ENCODE measurements at regions not wholly inside any gene's neighbourhood (a gene's known extent, or its start where the extent isn't known, plus 50 kb on each side); places are given as distances from the start of the nearest gene placed in this dataset.

DNA sequence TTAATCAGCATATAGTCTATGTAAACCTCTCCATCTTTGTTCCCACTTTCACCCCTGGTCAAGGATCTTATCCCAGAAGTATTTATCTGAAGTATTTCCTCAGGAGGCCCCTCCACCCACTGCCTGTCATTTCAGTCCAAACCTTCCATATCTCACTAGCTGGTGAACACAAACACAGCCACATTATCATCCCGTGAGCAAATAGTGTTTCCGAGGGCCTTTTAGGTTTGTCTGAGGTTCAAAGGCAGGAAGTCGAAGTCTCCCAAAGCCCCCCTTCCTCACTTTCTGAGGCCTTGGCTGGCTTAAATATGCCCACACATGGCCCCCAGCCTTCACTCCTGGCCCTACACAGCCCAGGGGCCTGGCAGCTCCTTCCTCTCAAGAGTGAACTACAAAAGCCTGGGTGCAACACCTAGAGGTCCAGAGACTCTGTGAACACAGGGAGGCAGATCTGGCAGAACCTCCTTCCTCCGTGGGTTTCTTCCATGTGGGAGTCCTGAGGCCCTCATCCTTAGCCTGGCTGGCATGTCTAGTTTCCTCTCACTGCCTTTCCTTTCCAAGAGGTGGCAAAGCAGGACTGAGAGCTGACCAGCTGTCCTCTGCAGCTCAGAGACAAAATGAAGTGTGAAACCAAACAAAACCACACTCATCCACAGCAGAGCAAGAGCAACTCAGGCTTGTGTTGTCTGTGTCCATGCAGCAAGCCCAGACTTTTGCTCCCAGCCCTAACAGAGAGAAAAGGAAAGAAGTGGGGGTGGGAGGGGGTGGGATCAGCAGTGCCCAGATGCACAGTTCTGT, 264.2 kb downstream of the SS18 start:
- in situ Hi-C loops (cut with HindIII; ENCODE audit: low pct_unique_long_range_greater_than_20kb, low sequenced_read_pairs) = no loop called here
- no peak for DNase-seq (ENCODE audit: low read depth, low spot score)

DNA sequence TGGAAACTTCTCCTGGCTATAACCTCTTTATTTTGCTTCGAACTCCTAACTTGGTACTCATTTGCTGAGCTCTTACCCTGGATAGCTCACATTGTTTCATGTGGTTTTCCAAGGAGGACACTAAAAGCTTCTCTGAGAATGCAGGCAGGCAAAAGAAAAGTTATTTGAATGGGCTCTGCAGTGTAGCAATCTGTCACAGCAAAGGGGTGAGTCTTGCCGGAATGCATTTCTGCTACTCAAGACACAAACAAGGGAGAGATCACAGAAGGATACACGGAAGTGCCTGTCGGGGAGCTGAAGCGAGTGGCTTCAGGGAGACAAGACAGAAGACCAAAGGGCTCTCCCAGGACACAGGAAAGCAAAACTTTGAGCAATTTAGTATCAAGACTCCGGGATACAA, 265.4 kb downstream of the SS18 start:
- in situ Hi-C loops (cut with HindIII; ENCODE audit: low pct_unique_long_range_greater_than_20kb, low sequenced_read_pairs) = no loop called here
- no peak for DNase-seq (ENCODE audit: low read depth, low spot score)

DNA sequence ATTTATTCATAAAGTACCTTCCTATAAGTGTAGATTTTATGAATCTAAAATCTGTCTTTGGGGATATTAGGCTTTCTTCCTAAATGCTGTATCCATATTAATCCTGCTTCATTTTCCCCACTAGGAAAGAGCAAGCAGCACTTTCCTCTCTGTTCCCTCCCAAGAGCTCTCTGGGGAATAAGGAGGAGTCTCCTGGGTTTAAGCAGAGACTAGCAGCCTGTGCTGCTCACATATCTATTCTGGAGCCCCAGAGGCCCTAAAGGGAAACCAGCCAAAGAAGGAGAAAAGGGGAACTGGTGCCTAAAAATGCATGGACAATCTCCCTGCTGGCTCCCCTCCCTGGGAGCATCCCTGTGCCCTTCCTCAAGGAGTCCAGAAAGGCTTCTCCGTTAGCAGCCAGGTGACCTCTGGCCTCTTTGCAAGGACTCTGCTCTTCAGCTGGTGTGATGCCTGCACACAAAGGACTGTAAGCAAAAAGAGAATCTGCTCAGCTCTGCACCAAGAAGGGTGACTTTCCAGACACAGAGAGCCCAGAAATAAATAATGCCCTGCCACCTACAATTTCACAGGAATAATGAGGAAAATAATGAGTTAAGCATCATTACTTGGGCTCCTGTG, 270.6 kb downstream of the SS18 start:
- in situ Hi-C loops (cut with HindIII; ENCODE audit: low pct_unique_long_range_greater_than_20kb, low sequenced_read_pairs) = no loop called here

DNA sequence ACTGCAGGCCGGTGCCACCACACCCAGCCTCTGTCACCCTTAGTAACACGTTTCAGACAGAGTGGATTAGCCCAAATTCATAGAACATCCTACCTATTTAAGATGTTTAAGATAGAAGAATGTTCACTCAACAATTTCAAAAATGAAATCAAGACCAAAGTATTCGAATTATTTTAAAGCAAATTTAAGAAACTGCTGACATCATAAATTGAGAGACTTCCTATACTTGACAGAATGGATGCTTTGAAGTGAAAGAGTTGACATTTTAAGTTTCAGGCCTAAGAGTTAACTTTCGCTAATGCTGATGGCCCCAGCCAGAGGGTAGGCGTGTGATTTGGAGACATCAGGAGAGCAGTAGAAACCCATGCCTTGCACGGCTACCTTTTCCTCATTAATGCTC, 271.9 kb downstream of the SS18 start:
- no peak for DNase-seq (ENCODE audit: low read depth, low spot score)
- in situ Hi-C loops (cut with HindIII; ENCODE audit: low pct_unique_long_range_greater_than_20kb, low sequenced_read_pairs) = no loop called here

More for the DNA sequence above, 270.6 kb downstream of the SS18 start:
- DNase-seq (ENCODE audit: low read depth, low spot score) = no peak

DNA sequence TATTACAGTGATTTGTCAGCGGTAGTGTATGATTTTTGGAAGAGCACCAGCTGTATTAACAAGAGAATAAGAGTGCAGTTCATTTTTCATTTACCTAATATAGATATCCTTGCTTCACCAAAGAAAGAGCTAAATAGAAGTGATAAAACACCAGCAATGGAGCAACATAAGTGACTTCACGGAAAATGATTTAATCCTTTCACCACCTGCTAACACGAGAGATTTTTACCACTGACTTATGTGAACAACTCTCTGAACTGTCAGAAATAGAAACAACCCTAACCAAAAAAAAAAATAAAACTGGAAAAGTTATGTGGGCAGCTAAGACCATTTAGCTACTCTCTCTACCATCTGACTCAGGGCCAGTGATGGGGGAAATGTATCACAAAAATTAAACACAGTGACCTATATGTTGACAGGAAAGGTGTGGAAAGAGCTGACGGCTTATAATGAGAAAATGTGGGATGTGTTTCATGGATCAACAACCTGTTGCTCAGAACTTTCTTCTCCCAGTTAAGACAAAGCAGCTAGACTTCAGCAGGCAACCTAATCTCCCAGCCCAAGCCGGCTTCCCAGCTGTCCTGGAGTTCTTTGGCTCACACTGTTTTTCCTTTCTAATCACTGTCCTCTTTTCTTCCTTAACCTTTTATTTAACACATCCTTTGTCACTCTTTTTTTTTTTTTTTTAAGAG, 272.7 kb downstream of the SS18 start:
- no peak for DNase-seq (ENCODE audit: low read depth, low spot score)
- in situ Hi-C loops (cut with HindIII; ENCODE audit: low pct_unique_long_range_greater_than_20kb, low sequenced_read_pairs) = no loop called here

DNA sequence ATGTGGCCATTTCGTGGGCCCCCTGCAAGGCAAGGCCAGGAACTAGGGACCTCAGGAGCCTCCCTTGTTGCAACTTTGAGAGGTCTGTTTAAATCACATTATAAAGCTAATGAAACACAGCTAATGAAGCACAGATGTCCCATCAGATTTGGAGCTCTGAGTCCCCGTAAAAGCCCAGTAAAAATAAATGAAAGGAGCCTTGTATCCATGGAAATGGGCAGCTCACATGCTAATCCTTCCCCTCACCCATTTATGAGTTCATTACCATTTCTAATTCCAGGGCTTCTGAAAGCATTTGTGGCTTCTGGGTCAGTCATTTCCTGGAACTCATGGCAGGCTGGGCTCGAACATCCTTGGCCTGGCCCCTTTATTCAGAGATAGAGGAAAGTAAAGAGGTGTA, 274.8 kb downstream of the SS18 start:
- DNase-seq (ENCODE audit: low read depth, low spot score) = no peak
- in situ Hi-C loops (cut with HindIII; ENCODE audit: low pct_unique_long_range_greater_than_20kb, low sequenced_read_pairs) = no loop called here

DNA sequence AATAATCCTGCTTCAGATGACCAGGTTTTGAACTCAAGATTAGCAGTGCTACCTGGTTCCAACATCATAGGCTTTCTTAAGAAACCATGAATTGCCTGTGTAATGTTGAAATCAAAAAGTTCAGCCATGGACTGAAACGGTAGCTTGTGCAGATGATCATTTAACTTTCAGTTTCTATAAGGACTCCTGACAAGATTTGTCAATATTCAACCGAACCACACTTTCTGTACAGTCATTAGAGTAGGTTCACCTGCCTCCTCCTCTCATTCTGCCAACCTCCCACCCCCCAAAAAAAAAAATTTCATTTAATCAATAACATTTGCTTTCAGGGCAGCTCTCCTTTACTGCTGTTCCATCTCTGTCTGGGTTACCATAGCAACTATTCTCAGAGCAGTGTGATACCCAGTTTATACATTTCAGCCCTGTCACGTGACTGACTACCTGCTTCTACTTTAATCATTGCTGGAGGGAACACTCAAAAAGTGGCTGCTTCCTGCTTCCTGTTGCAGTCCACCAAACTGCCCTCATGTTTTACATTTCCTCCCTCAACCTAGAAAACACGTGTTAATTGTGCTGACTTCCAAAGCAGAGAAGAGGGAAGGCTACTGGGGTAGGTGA, 275.5 kb downstream of the SS18 start:
- in situ Hi-C loops (cut with HindIII; ENCODE audit: low pct_unique_long_range_greater_than_20kb, low sequenced_read_pairs) = no loop called here
- no peak for DNase-seq (ENCODE audit: low read depth, low spot score)

DNA sequence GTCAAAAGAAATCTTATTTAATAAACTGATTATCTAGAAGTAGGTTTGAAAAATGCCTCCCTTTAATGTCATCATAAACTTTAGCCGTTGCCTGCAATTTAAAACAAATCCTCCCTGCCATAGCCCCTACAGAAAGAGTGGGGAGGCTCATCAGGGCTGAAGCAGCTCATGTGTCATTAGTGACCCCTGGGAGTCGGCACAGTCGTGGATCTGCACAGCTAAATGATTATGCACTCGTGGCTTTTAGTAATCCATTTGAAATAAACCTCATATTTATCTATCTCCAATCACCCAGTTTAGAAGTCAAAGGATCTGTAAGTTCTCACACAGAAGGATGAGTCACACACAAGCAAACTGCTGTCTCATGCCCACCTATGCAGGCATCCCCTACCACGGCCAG, 277.3 kb downstream of the SS18 start:
- no peak for DNase-seq (ENCODE audit: low read depth, low spot score)
- in situ Hi-C loops (cut with HindIII; ENCODE audit: low pct_unique_long_range_greater_than_20kb, low sequenced_read_pairs) = no loop called here

DNA sequence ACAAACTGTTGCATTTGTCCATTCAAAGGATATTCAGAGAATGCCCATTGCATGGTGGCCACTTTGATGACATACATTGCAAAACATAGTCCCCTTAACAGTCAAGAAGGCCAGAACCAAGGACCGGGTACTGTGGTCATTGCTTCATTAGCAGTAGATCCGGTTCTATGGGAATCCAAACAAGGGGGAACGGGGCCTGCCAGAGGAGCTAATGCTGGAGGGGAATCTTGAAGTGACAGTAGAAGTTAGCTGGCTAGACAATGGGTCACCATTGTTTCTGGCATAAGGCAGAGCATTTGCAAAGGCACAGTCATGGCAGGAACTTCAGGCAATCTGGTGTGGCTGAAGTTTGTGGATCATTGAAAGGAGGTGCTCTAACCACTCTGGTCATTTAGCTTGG, 279.7 kb downstream of the SS18 start:
- in situ Hi-C loops (cut with HindIII; ENCODE audit: low pct_unique_long_range_greater_than_20kb, low sequenced_read_pairs) = no loop called here
- DNase-seq (ENCODE audit: low read depth, low spot score) = no peak

DNA sequence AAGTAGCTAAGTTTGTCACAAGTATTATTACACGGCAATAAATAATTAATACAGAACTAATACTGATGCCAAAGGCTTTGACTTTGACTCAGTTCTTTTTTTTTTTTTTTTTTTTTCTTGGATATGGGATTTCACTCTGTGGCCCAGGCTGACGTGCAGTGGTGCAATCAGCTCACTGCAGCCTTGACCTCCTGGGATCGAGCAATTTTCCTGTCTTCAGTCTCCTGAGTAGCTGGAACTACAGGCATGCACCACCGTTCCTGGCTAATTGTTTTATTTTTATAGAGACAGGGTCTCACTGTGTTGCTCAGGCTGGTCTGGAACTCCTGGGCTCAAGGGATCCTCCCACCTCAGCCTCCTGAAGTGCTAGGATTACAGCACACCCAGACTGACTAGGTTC, 284.5 kb downstream of the SS18 start:
- no peak for DNase-seq (ENCODE audit: low read depth, low spot score)
- in situ Hi-C loops (cut with HindIII; ENCODE audit: low pct_unique_long_range_greater_than_20kb, low sequenced_read_pairs) = no loop called here

DNA sequence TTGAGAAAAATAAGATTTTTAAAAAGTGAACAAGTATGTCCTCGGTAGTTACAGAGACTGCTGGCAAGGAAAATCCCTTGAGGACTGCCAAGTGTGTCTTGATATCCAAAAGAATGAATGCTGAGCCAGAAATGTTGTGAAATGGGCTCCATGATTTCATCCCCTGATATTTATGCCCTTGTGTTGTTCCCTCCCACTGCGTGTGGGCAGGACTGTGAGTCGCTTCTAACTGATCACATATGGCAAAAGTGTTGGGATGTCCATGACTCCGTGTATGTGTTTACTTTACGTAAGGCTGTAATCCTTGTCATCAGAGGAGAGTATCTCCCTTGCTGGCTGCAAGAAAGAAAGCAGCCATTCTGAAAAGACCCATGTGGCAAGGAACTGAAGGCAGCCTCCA, 285.1 kb downstream of the SS18 start:
- in situ Hi-C loops (cut with HindIII; ENCODE audit: low pct_unique_long_range_greater_than_20kb, low sequenced_read_pairs) = no loop called here

DNA sequence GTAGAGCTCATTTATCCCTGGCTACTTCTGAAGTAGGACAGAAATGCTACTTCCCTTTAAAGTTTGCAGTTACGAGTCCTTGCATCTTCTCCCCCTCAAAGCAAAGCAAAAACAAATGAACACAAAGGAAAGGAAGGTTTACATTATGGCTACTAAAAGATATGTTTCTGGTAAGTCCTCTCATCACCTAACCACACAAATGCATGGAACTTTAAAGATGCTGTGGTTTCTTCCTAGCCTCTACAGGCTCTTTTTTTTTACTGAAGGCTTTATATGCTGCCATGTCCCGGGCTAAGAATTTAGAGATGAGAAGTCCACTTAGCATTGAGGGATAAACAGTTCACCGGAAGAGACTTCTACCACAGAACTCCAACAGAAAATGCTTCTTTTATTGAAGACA, 291.2 kb downstream of the SS18 start:
- in situ Hi-C loops (cut with HindIII; ENCODE audit: low pct_unique_long_range_greater_than_20kb, low sequenced_read_pairs) = no loop called here
- DNase-seq (ENCODE audit: low read depth, low spot score) = no peak

More for the DNA sequence above, 285.1 kb downstream of the SS18 start:
- DNase-seq (ENCODE audit: low read depth, low spot score) = no peak

DNA sequence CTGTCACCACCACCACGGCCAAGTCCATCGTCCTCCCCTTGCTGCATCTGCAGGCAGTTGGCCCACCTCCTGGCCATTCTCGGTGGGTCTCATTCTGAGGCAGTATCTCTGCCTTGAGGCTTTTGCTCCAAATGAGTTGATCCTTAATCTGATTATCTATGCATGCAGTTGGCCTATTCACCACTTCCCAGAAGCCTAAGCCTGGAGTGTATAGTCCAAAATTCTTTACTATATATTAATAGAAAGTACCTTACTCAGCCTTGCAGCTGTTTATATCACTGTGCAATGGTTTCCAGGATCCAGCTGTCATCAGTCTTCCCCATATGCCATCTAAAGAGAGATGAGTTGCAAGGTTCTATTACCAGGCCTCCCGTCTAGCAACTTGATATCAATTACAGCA, 292.4 kb downstream of the SS18 start:
- DNase-seq (ENCODE audit: low read depth, low spot score) = no peak
- in situ Hi-C loops (cut with HindIII; ENCODE audit: low pct_unique_long_range_greater_than_20kb, low sequenced_read_pairs) = no loop called here

DNA sequence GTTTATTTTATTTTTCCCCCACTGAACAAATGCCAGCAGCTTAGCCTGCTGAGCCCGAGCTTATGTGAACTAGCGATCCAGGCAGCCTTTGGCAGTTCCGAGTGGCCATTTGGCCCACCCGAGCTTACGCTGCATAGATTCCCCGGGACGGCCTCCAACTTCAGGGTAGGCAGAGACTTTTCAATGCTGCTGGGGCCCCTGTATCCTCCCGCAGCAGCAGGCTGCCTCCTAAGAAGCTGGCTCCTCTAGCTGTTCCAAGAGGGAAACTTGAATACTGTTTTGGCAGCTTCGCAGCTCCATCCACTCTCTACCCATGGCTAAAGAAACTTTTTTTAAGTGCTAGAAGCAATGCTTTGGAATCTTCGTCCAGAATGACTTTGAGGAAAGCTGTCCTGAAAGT, 295.2 kb downstream of the SS18 start:
- in situ Hi-C loops (cut with HindIII; ENCODE audit: low pct_unique_long_range_greater_than_20kb, low sequenced_read_pairs) = no loop called here
- no peak for DNase-seq (ENCODE audit: low read depth, low spot score)

DNA sequence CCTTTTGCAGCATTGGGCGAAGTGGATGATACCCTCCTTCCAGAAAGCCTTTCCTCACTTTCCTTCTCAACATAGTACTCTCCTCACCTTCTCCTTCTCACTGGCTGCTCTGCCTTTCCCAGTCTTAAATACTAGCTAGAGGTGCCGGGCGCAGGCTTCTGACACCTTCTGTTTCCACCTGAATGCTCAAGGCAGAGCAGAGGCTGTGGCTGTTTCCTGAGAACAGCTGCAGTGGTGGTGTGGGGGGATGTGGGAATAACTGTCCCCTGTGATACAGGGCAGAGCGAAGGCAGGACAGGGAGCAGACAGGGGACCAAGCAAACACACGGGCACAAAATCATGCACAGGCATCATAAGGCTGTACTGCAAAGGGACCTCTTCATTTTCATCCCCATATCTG, 303.1 kb downstream of the SS18 start:
- no peak for DNase-seq (ENCODE audit: low read depth, low spot score)
- in situ Hi-C loops (cut with HindIII; ENCODE audit: low pct_unique_long_range_greater_than_20kb, low sequenced_read_pairs) = no loop called here

DNA sequence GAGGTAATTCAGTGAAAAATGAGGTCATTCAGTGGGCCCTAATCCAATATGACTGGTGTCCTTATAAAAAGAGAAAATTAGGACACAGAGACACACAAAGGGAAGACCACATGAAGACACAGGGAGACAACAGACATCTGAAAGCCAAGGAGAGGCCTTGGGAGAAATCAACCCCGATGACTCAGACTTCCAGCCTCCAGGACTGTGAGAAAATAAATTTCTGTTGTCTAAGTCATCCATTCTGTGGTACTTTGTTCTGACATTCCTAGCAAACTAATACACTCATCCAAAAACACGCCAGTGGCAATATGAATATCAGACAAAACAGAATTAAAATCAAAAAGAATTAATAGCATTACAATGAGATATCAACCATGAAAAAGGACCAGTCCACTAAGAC, 303.7 kb downstream of the SS18 start:
- DNase-seq (ENCODE audit: low read depth, low spot score) = no peak
- in situ Hi-C loops (cut with HindIII; ENCODE audit: low pct_unique_long_range_greater_than_20kb, low sequenced_read_pairs) = no loop called here

DNA sequence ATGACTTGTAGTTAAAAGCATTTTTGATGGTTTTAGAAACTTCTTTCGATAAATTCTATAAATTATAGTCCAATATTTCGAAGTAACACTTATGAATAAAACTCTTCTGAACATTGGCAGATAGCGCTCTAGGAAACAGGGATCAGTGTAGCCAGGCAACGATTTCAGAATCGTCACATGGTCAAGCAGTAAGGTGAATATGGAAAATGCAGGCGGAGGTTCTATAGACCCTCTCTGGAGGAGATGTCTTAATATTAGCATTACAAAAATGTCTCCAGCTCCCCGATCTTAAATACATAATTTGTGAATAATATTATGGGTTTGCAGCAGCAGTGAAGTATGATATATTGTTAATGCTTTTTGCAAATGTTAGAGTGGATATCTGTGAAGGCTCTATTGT, 310.3 kb downstream of the SS18 start:
- DNase-seq (ENCODE audit: low read depth, low spot score) = no peak
- in situ Hi-C loops (cut with HindIII; ENCODE audit: low pct_unique_long_range_greater_than_20kb, low sequenced_read_pairs) = no loop called here

DNA sequence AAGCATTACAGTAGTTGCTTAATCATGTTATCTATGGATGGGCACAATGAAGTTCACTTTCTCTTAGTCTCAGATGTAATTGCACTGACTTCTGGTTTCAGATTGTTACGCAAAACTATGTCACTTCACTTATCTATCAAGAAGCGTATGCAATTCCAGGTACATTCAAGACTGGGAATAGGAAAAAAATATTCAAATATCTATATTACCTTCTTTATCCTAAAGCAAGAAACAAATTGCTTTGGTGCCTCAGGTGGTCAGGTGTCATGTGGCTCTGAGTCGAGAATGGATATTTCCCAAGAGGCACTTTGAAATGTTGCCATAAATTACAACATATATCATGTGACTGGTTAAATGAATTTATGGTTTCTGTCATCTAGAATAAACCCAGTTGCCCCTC, 318.6 kb downstream of the SS18 start:
- in situ Hi-C loops (cut with HindIII; ENCODE audit: low pct_unique_long_range_greater_than_20kb, low sequenced_read_pairs) = no loop called here
- DNase-seq (ENCODE audit: low read depth, low spot score) = no peak

DNA sequence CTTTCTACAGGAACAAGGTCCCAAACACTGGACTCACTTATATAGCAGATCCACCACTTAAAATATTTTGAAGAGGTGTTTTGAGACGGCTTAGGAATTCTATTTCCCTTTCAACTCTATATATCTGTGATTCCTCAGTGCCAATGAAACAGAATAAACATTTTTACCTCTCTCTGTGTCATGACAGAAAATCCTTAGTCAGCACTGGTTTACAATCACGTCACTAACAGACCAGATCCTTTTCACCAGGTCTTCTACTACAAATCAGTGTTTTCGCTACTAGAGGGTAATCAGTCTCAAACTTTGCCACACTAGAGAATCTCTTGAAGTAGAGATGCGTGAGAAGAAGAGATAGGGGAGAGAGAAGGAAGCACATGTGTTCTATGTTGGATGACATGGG, 325.6 kb downstream of the SS18 start:
- in situ Hi-C loops (cut with HindIII; ENCODE audit: low pct_unique_long_range_greater_than_20kb, low sequenced_read_pairs) = no loop called here
- DNase-seq (ENCODE audit: low read depth, low spot score) = no peak
